ENCODE measurements at regions not wholly inside any gene's neighbourhood (a gene's known extent, or its start where the extent isn't known, plus 50 kb on each side); places are given as distances from the start of the nearest gene placed in this dataset.

DNA sequence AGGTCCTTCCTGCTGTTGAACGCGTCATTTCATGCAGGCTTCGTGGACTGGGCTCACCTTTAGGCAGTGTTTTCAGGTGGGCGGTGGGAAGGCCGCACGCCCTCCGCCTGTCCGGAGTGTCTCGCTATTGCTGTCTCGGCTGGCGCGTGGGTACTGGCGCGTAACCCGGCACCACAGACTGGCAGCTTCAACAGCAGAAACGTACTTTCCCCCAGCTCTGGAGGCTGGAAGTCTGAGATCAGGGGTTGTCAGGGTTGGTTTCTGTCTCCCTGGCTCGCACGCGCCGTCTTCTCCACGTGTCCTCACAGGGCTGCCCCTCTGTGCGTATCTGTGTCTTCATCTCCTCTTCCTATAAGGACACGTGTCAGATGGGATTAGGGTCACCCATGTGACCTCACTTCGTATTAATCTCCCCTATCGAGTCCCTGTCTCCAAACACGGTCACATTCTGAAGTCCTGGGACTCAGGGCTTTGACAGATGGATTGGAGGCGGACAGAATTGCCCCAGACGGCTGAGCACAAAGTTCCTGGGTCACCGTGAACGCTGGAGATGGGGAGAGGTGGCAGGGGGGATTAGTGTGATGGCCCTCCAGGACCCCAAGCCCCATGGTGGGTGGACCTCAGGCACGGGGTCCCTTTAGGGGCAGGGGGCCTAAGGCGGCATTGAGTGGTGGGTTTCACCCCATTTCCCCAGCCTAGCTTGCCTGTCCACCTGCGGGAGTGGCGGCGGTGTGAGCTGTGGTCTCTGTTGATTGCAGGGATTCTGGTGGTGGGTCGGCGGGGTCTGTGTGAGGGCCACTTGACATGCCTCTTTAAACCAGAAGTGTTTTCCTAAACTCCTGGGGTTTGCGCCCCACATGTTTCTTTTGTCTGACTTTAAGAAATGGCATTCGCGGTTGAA is 83.4 kb upstream of the LRPAP1 start:
- TF ChIP-seq, protein P1, sequence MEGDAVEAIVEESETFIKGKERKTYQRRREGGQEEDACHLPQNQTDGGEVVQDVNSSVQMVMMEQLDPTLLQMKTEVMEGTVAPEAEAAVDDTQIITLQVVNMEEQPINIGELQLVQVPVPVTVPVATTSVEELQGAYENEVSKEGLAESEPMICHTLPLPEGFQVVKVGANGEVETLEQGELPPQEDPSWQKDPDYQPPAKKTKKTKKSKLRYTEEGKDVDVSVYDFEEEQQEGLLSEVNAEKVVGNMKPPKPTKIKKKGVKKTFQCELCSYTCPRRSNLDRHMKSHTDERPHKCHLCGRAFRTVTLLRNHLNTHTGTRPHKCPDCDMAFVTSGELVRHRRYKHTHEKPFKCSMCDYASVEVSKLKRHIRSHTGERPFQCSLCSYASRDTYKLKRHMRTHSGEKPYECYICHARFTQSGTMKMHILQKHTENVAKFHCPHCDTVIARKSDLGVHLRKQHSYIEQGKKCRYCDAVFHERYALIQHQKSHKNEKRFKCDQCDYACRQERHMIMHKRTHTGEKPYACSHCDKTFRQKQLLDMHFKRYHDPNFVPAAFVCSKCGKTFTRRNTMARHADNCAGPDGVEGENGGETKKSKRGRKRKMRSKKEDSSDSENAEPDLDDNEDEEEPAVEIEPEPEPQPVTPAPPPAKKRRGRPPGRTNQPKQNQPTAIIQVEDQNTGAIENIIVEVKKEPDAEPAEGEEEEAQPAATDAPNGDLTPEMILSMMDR (IDR thresholded peaks at IDR 0.05): no peak
- TF ChIP-seq POLR2A (IDR thresholded peaks at IDR 0.05): no peak

Data from body of pancreas (tissue), 4 donors.